ENCODE measurements at regions not wholly inside any gene's neighbourhood (a gene's known extent, or its start where the extent isn't known, plus 50 kb on each side); places are given as distances from the start of the nearest gene placed in this dataset.
"Not testable (repeated sequence)": the region's sequence is repeated elsewhere in the genome, so short reads cannot be mapped to it uniquely, and the experiment has no call there.

DNA sequence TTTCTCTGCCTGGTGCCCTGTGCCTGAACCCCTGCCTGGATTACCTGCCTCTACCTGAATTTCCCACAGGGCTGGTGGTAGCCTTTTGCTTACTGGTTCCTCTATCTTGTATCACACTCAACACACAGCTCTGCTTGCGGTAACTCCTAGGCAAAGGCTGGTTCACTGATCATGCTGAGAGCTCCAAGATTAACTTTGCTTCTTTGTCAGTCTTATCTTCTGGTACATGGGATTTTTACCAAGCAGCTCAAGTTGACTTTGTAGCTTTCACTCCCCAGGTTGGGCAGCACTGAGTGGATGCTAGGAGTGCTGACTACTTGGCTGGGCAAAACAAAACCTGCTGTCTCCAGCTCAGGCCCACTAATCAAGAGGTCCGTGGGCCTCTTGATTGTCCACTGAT is 145.9 kb upstream of the GLRA1 start:
- H3K4me1 ChIP-seq, result no peaks in the 10 kb centered on the region
- no peak for DNase-seq (ENCODE audit: low spot score in 2 of 2)
- in situ Hi-C loops (cut with MboI; ENCODE audit: low sequenced_read_pairs), result no loop called here
- H3K4me3 ChIP-seq, result no peak overlapping the region
- no peaks in the 10 kb centered on the region for H3K36me3 ChIP-seq (replicated peaks)
- no peaks in the 10 kb centered on the region for H3K27me3 ChIP-seq (ENCODE audit: low read depth)
- H3K9me3 ChIP-seq, result no peaks in the 10 kb centered on the region

- in situ Hi-C loops (cut with MboI; ENCODE audit: low sequenced_read_pairs), result no loop called here
- Histone ChIP-seq H3K4me1 (no peaks in the 10 kb centered on the region), H3K4me3 (no peak overlapping the region)
These were observed 142.1 kb upstream of the GLRA1 start for GRCh38 chr5:152066784-152067183.

GRCh38 chr5:152063004-152063403 is 138.4 kb upstream of the GLRA1 start:
- no peak for DNase-seq (ENCODE audit: low spot score in 2 of 2)
- Histone ChIP-seq H3K36me3 (replicated peaks) (no peaks in the 10 kb centered on the region), H3K4me3 (no peak overlapping the region), H3K27me3 (ENCODE audit: low read depth) (no peaks in the 10 kb centered on the region), H3K9me3 (no peaks in the 10 kb centered on the region), H3K4me1 (no peaks in the 10 kb centered on the region)
- in situ Hi-C loops (cut with MboI; ENCODE audit: low sequenced_read_pairs), result no loop called here

More at GRCh38 chr5:152066784-152067183, 142.1 kb upstream of the GLRA1 start:
- H3K36me3 ChIP-seq (replicated peaks), result no peaks in the 10 kb centered on the region
- no peaks in the 10 kb centered on the region for H3K9me3 ChIP-seq
- no peaks in the 10 kb centered on the region for H3K27me3 ChIP-seq (ENCODE audit: low read depth)
- DNase-seq (ENCODE audit: low spot score in 2 of 2), result no peak

GRCh38 chr5:152061095-152061494 is 136.4 kb upstream of the GLRA1 start:
- Histone ChIP-seq H3K27me3 (ENCODE audit: low read depth) (no peaks in the 10 kb centered on the region), H3K36me3 (replicated peaks) (no peaks in the 10 kb centered on the region), H3K4me3 (no peak overlapping the region), H3K9me3 (no peaks in the 10 kb centered on the region), H3K4me1 (no peaks in the 10 kb centered on the region)
- in situ Hi-C loops (cut with MboI; ENCODE audit: low sequenced_read_pairs), result no loop called here
- no peak for DNase-seq (ENCODE audit: low spot score in 2 of 2)

GRCh38 chr5:152058267-152058666 is 133.6 kb upstream of the GLRA1 start:
- Histone ChIP-seq H3K9me3 (no peaks in the 10 kb centered on the region), H3K27me3 (ENCODE audit: low read depth) (no peaks in the 10 kb centered on the region; the same call in 1 of the 2 replicates), H3K4me1 (no peaks in the 10 kb centered on the region), H3K4me3 (no peak overlapping the region), H3K36me3 (replicated peaks) (no peaks in the 10 kb centered on the region)
- in situ Hi-C loops (cut with MboI; ENCODE audit: low sequenced_read_pairs), result no loop called here
- no peak for DNase-seq (ENCODE audit: low spot score in 2 of 2)

- no peaks in the 10 kb centered on the region; the same call in 1 of the 2 replicates for H3K27me3 ChIP-seq (ENCODE audit: low read depth)
- no peaks in the 10 kb centered on the region for H3K4me1 ChIP-seq
- H3K9me3 ChIP-seq, result no peaks in the 10 kb centered on the region
- no peaks in the 10 kb centered on the region for H3K36me3 ChIP-seq (replicated peaks)
- in situ Hi-C loops (cut with MboI; ENCODE audit: low sequenced_read_pairs), result no loop called here
- H3K4me3 ChIP-seq, result no peak overlapping the region
- DNase-seq (ENCODE audit: low spot score in 2 of 2), result no peak
These were observed 132.3 kb upstream of the GLRA1 start for GRCh38 chr5:152056931-152057330.

GRCh38 chr5:152052470-152052869 is 127.8 kb upstream of the GLRA1 start:
- in situ Hi-C loops (cut with MboI; ENCODE audit: low sequenced_read_pairs), result no loop called here
- Histone ChIP-seq H3K27me3 (ENCODE audit: low read depth) (no peaks in the 10 kb centered on the region; the same call in none of the 2 replicates), H3K4me1 (no peaks in the 10 kb centered on the region), H3K36me3 (replicated peaks) (no peaks in the 10 kb centered on the region), H3K4me3 (no peak overlapping the region), H3K9me3 (no peaks in the 10 kb centered on the region)
- DNase-seq (ENCODE audit: low spot score in 2 of 2), result no peak

- in situ Hi-C loops (cut with MboI; ENCODE audit: low sequenced_read_pairs), result no loop called here
- no peak overlapping the region for H3K4me3 ChIP-seq
- H3K4me1 ChIP-seq, result no peaks in the 10 kb centered on the region
These were observed 127.1 kb upstream of the GLRA1 start for GRCh38 chr5:152051499-152052454.

DNA sequence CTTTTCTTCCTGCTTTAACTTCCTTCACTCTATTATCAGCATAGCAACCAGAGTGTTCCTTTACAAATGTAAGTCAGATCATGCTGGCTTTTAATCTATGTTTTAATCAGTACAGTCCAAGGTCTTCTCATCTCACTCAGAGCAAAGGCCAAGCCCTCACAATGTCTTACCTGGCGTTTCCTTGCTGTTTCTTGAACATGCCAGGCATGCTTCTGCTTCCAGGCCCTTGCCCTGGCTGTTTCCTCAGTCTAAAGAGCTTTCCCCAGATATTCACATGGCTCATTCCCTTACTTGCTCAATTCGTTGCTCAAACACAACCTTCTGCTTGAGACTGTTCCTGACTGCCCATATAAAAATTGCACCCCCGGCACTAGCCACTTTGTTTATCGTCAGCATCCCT is 121.7 kb upstream of the GLRA1 start:
- H3K4me3 ChIP-seq, result no peak overlapping the region
- in situ Hi-C loops (cut with MboI; ENCODE audit: low sequenced_read_pairs), result no loop called here

More at GRCh38 chr5:152051499-152052454, 127.1 kb upstream of the GLRA1 start:
- H3K9me3 ChIP-seq, result no peaks in the 10 kb centered on the region
- DNase-seq (ENCODE audit: low spot score in 2 of 2), result no peak
- H3K36me3 ChIP-seq (replicated peaks), result no peaks in the 10 kb centered on the region
- no peaks in the 10 kb centered on the region; the same call in none of the 2 replicates for H3K27me3 ChIP-seq (ENCODE audit: low read depth)

DNA sequence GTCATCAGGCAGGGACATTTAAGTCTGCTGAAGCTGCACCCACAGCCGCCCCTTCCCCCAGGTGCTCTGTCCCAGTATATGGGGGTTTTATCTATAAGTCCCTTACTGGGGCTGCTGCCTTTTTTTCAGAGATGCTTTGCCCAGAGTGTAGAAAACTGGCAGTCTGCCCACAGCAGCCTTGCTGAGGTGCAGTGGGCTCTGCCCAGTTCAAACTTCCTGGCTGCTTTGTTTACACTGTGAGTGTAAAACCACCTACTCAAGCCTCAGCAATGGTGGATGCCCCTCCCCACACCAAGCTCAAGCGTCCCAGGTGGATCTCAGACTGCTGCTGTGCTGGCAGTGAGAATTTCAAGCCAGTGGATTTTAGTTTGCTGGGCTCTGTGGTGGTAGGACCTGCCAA is 114.2 kb upstream of the GLRA1 start:
- H3K9me3 ChIP-seq; H3K27me3 ChIP-seq (ENCODE audit: low read depth); H3K4me1 ChIP-seq; H3K4me3 ChIP-seq; H3K36me3 ChIP-seq (replicated peaks); in situ Hi-C loops (cut with MboI; ENCODE audit: low sequenced_read_pairs); DNase-seq (ENCODE audit: low spot score in 2 of 2): not testable (repeated sequence)

More for the DNA sequence above, 121.7 kb upstream of the GLRA1 start:
- H3K27me3 ChIP-seq (ENCODE audit: low read depth), result no peaks in the 10 kb centered on the region; the same call in 1 of the 2 replicates
- H3K36me3 ChIP-seq (replicated peaks), result no peaks in the 10 kb centered on the region
- no peak for DNase-seq (ENCODE audit: low spot score in 2 of 2)
- H3K4me1 ChIP-seq, result no peaks in the 10 kb centered on the region
- H3K9me3 ChIP-seq, result no peaks in the 10 kb centered on the region

DNA sequence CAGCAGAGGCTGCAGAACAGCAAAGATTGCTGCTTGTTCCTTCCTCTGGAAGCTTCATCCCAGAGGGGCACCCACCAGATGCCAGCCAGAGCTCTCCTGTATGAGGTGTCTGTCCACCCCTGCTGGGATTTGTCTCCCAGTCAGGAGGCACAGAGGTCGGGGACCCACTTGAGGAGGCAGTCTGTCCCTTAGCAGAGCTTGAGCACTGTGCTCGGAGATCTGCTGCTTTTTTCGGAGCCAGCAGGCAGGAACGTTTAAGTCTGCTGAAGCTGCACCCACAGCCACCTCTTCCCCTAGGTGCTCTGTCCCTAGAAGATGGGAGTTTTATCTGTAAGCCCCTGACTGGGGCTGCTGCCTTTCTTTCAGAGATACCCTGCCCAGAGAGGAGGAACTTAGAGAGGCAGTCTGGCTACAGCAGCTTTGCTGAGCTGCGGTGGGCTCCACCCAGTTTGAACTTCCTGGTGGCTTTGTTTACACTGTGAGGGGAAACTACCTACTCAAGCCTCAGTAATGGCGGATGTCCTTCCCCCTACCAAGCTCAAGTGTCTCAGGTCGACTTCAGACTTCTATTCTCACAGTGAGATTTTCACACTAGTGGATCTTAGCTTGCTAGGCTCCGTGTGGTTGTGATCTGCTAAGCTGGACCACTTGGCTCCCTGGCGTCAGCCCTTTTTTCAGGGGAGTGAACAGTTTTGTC is 101.8 kb upstream of the GLRA1 start:
- H3K4me3 ChIP-seq; DNase-seq (ENCODE audit: low spot score in 2 of 2); in situ Hi-C loops (cut with MboI; ENCODE audit: low sequenced_read_pairs); H3K9me3 ChIP-seq; H3K36me3 ChIP-seq (replicated peaks); H3K27me3 ChIP-seq (ENCODE audit: low read depth); H3K4me1 ChIP-seq: not testable (repeated sequence)

DNA sequence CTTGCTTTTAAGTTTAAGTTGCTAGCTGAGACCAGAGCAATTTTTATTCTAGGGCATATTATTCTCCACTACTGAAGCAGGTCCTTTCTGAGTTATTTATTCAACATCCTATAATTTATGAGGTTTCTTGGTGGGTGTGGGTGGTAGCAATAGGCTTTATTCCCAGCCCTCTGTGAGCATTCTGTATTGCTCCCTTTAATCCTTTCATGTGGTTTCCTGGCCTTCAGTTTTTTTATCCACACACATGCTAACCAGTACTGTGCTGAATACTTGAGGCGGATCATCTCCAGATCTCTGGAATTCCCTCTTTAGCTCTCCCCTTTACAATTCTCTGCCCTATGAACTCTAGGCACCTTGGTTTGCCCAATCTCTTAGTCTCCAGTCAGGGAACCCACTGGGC is 91.8 kb upstream of the GLRA1 start:
- Histone ChIP-seq H3K4me3 (no peak overlapping the region), H3K36me3 (replicated peaks) (no peaks in the 10 kb centered on the region), H3K4me1 (no peaks in the 10 kb centered on the region), H3K9me3 (no peaks in the 10 kb centered on the region), H3K27me3 (ENCODE audit: low read depth) (no peaks in the 10 kb centered on the region)
- in situ Hi-C loops (cut with MboI; ENCODE audit: low sequenced_read_pairs), result no loop called here
- no peak for DNase-seq (ENCODE audit: low spot score in 2 of 2)

DNA sequence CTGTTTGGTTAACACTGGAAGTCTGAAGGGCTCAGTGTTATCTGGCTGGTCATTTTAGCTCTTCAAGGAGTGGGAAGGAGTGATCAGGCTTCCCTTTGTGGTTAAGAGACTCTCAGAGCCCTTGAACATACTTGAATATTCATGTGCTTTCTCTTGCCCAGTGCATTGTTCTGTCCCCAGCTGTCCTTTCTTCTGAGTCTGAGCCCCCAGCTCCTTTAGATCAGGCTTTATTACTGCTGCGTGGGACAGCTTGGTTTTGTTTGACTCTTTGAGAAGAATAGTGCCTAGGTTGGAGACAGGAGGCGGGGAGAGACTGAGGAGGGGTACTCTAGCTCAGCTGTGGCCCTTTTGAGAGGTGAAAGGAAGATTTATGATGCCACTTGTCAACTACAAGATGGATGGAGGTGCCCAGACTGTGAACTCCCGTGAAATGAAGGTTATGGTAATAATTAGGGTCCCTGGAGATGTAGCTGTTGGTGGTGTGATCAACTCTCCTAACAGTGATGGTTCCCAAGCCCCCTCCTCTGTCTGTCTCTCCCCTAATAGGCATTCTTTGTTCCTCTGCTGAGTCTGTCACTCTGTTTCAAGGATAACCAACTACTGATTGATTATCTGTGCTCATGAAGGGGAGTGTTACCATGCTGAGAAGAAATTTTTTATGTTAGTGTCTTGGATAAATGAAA is 83.1 kb upstream of the GLRA1 start:
- Histone ChIP-seq H3K36me3 (replicated peaks) (no peaks in the 10 kb centered on the region), H3K4me1 (no peaks in the 10 kb centered on the region), H3K4me3 (no peak overlapping the region), H3K27me3 (ENCODE audit: low read depth) (no peaks in the 10 kb centered on the region), H3K9me3 (no peaks in the 10 kb centered on the region)
- in situ Hi-C loops (cut with MboI; ENCODE audit: low sequenced_read_pairs), result no loop called here
- DNase-seq (ENCODE audit: low spot score in 2 of 2), result no peak

GRCh38 chr5:152004095-152004494 is 79.4 kb upstream of the GLRA1 start:
- no peaks in the 10 kb centered on the region for H3K27me3 ChIP-seq (ENCODE audit: low read depth)
- no peaks in the 10 kb centered on the region for H3K36me3 ChIP-seq (replicated peaks)
- H3K4me1 ChIP-seq, result no peaks in the 10 kb centered on the region
- H3K4me3 ChIP-seq, result no peak overlapping the region
- no peak for DNase-seq (ENCODE audit: low spot score in 2 of 2)
- no peaks in the 10 kb centered on the region for H3K9me3 ChIP-seq
- in situ Hi-C loops (cut with MboI; ENCODE audit: low sequenced_read_pairs), result no loop called here

Data from HAP-1 (cell line).